H9 (cell line): ENCODE measurements at regions not wholly inside any gene's neighbourhood (a gene's known extent, or its start where the extent isn't known, plus 50 kb on each side); places are given as distances from the start of the nearest gene placed in this dataset.

ENCODE experiments used
- DNase-seq: peaks from one replicate; pipeline ENCODE4 v3.0.0-alpha.2; 2017
- H2AFZ ChIP-seq: one replicate; pipeline ENCODE4 v1.6.1; 2013; ENCODE audit warnings: mild to moderate bottlenecking, low read length, control low read depth, moderate library complexity
- H2AK5ac ChIP-seq: 2 replicates; pipeline ENCODE4 v1.6.1; 2013; ENCODE audit warnings: low read length, control low read depth, mixed read lengths; ENCODE audit not compliant: insufficient read length
- H2BK120ac ChIP-seq: one replicate; pipeline ENCODE4 v1.6.1; 2013; ENCODE audit warnings: low read depth, mild to moderate bottlenecking, low read length, control low read depth, inconsistent platforms; ENCODE audit not compliant: poor library complexity, severe bottlenecking
- H2BK12ac ChIP-seq: 2 replicates; pipeline ENCODE4 v1.6.1; 2013; ENCODE audit warnings: low read length, control low read depth, mixed read lengths, low read depth; ENCODE audit not compliant: insufficient read length
- H2BK15ac ChIP-seq: 2 replicates; pipeline ENCODE4 v1.6.1; 2013; ENCODE audit warnings: low read depth, low read length, control low read depth
- H2BK20ac ChIP-seq: one replicate; pipeline ENCODE4 v1.6.1; 2013; ENCODE audit warnings: low read depth, mild to moderate bottlenecking, low read length, control low read depth, inconsistent platforms; ENCODE audit not compliant: poor library complexity, severe bottlenecking
- H2BK5ac ChIP-seq: 2 replicates; pipeline ENCODE4 v1.6.1; 2013; ENCODE audit warnings: low read length, control low read depth, mixed read lengths; ENCODE audit not compliant: insufficient read length
- H3K14ac ChIP-seq: 2 replicates; pipeline ENCODE4 v1.6.1; 2013; ENCODE audit warnings: low read length, control low read depth; ENCODE audit not compliant: insufficient read depth
- H3K18ac ChIP-seq: 2 replicates; pipeline ENCODE4 v1.6.1; 2013; ENCODE audit warnings: low read depth, mild to moderate bottlenecking, mixed read lengths, low read length, control low read depth; ENCODE audit not compliant: insufficient read length
- H3K23ac ChIP-seq: 2 replicates; pipeline ENCODE4 v1.6.1; 2013; ENCODE audit warnings: low read length, control low read depth, mixed read lengths, low read depth; ENCODE audit not compliant: insufficient read length
- H3K23me2 ChIP-seq: 2 replicates; pipeline ENCODE4 v1.6.1; 2013; ENCODE audit warnings: low read depth, mild to moderate bottlenecking, mixed read lengths, low read length, control low read depth; ENCODE audit not compliant: insufficient read length, poor library complexity, severe bottlenecking
- H3K27ac ChIP-seq: 2 replicates; pipeline ENCODE4 v1.5.1; 2013; ENCODE audit warnings: low read length, control low read depth, mixed read lengths, low read depth; ENCODE audit not compliant: insufficient read length
- H3K27me3 ChIP-seq: 2 replicates; pipeline ENCODE4 v1.6.1; 2013; ENCODE audit warnings: low read length, control low read depth, inconsistent platforms; ENCODE audit not compliant: insufficient read depth
- H3K4ac ChIP-seq: 2 replicates; pipeline ENCODE4 v1.6.1; 2013; ENCODE audit warnings: low read depth, mild to moderate bottlenecking, control low read depth, inconsistent platforms, low read length, moderate library complexity
- H3K4me1 ChIP-seq: 2 replicates; pipeline ENCODE4 v1.6.1; 2013; ENCODE audit warnings: low read length, control low read depth, inconsistent platforms; ENCODE audit not compliant: insufficient read depth
- H3K4me2 ChIP-seq: 2 replicates; pipeline ENCODE4 v1.6.1; 2013; ENCODE audit warnings: low read length, control low read depth, mixed read lengths; ENCODE audit not compliant: insufficient read length, insufficient read depth
- H3K56ac ChIP-seq: 2 replicates; pipeline ENCODE4 v1.6.1; 2013; ENCODE audit warnings: low read depth, mild to moderate bottlenecking, mixed read lengths, low read length, control low read depth; ENCODE audit not compliant: insufficient read length
- H3K79me1 ChIP-seq: 2 replicates; pipeline ENCODE4 v1.6.1; 2013; ENCODE audit warnings: low read depth, mild to moderate bottlenecking, moderate library complexity, low read length, control low read depth, inconsistent platforms; ENCODE audit not compliant: insufficient read depth, poor library complexity, severe bottlenecking
- H3K79me2 ChIP-seq: 2 replicates; pipeline ENCODE4 v1.6.1; 2013; ENCODE audit warnings: low read length, control low read depth, inconsistent platforms; ENCODE audit not compliant: insufficient read depth
- H3K9ac ChIP-seq: 2 replicates; pipeline ENCODE4 v1.6.1; 2013; ENCODE audit warnings: low read length, control low read depth, mixed read lengths; ENCODE audit not compliant: insufficient read length; ENCODE audit errors: extremely low read depth
- H3K9me3 ChIP-seq: one replicate; pipeline ENCODE4 v1.6.1; 2013; ENCODE audit warnings: low read depth, low read length, inconsistent platforms; ENCODE audit not compliant: control insufficient read depth
- H3T11ph ChIP-seq: one replicate; pipeline ENCODE4 v1.6.1; 2013; ENCODE audit warnings: mild to moderate bottlenecking, low read length, control low read depth, inconsistent platforms
- H4K20me1 ChIP-seq: one replicate; pipeline ENCODE4 v1.6.1; 2013; ENCODE audit not compliant: control insufficient read depth, insufficient read length, insufficient read depth
- H4K5ac ChIP-seq: 2 replicates; pipeline ENCODE4 v1.6.1; 2013; ENCODE audit warnings: low read depth, mild to moderate bottlenecking, mixed read lengths, low read length, control low read depth; ENCODE audit not compliant: insufficient read length
- H4K8ac ChIP-seq: replicated peaks from 2 replicates; pipeline ENCODE4 v1.6.1; 2013; ENCODE audit warnings: low read length, control low read depth, mixed read lengths, low read depth; ENCODE audit not compliant: insufficient read length
- H4K91ac ChIP-seq: 2 replicates; pipeline ENCODE4 v1.6.1; 2013; ENCODE audit warnings: low read depth, mild to moderate bottlenecking, moderate library complexity, mixed read lengths, low read length, control low read depth; ENCODE audit not compliant: insufficient read length
- H3K27ac Mint-ChIP-seq, 3 experiments: 2 replicates in 2 of 3; 3 replicates in 1 of 3; pipeline ENCODE4 v1.8.0; 2020 to 2021; ENCODE audit warnings: mixed read lengths in 3 of 3, mild to moderate bottlenecking in 1 of 3, moderate library complexity in 1 of 3
- H3K27me3 Mint-ChIP-seq: 2 replicates; pipeline ENCODE4 v1.8.0; 2021; ENCODE audit warnings: low read depth, mild to moderate bottlenecking, moderate library complexity, mixed read lengths
- H3K36me3 Mint-ChIP-seq, 3 experiments: 2 replicates in 2 of 3; 3 replicates in 1 of 3; pipeline ENCODE4 v1.8.0; 2020 to 2021; ENCODE audit warnings: low read depth in 3 of 3, mixed read lengths in 3 of 3; ENCODE audit not compliant: insufficient read depth in 1 of 3
- H3K4me1 Mint-ChIP-seq, 2 experiments: 2 replicates each; pipeline ENCODE4 v1.8.0; 2020; ENCODE audit warnings: mixed read lengths in 2 of 2
- H3K4me3 Mint-ChIP-seq, 2 experiments: 2 replicates in 1 of 2; 3 replicates in 1 of 2; pipeline ENCODE4 v1.8.0; 2020 to 2021; ENCODE audit warnings: mild to moderate bottlenecking in 2 of 2, mixed read lengths in 2 of 2, moderate library complexity in 1 of 2
- H3K9me3 Mint-ChIP-seq, 2 experiments: 2 replicates in 1 of 2; 3 replicates in 1 of 2; pipeline ENCODE4 v1.8.0; 2020; ENCODE audit warnings: mild to moderate bottlenecking in 2 of 2, mixed read lengths in 2 of 2, moderate library complexity in 1 of 2
- CTCF ChIP-seq: fragments of 200-600 bp; sonication (generic); conservative IDR thresholded peaks from 3 replicates; pipeline ENCODE4 v1.8.0; 2021; ENCODE audit warnings: antibody characterized with exemption, mild to moderate bottlenecking
- WGBS: extraction: QIAGEN DNeasy Blood & Tissue Kit; methylation state at CpG from one replicate; pipeline ENCODE4 v1.1.7; 2013; ENCODE audit warnings: missing lambda C conversion rate, low lambda C conversion rate, mixed read lengths; ENCODE audit not compliant: insufficient read length; ENCODE audit errors: extremely low coverage; 5-methylcytosine and 5-hydroxymethylcytosine counted together

GRCh38 chr20:6959900-6960312 is 192.4 kb downstream of the BMP2 start:
- Histone ChIP-seq H2BK20ac (no peak overlapping the region), H2BK12ac (no peak overlapping the region), H3K56ac (no peak overlapping the region), H3K4me1 (no peaks in the 10 kb centered on the region), H3K27me3 (no peaks in the 10 kb centered on the region), H2AFZ (no peak overlapping the region), H3K9ac (no peak overlapping the region), H3K79me1 (no peaks in the 10 kb centered on the region), H2BK120ac (no peak overlapping the region), H2BK5ac (no peak overlapping the region), H4K5ac (no peak overlapping the region), H4K20me1 (no peaks in the 10 kb centered on the region), H4K91ac (no peak overlapping the region), H3K23ac (no peak overlapping the region), H3K23me2 (no peaks in the 10 kb centered on the region), H2AK5ac (no peak overlapping the region), H3K4ac (no peak overlapping the region), H3T11ph (no peak overlapping the region), H3K18ac (no peak overlapping the region), H4K8ac (no peak overlapping the region), H2BK15ac (no peak overlapping the region), H3K27ac (no peak overlapping the region), H3K79me2 (no peaks in the 10 kb centered on the region), H3K14ac (no peak overlapping the region), H3K4me2 (no peak overlapping the region), H3K9me3 (no peaks in the 10 kb centered on the region)
- DNase-seq, result no peak
- TF ChIP-seq CTCF, result no peak
- no CpG with 5 or more reads among the region's 3 CpGs for WGBS
- no peaks in the 10 kb centered on the region for H3K27me3 Mint-ChIP-seq
- H3K36me3 Mint-ChIP-seq, result peaks cover 0 to 4% (median 2%) of the 10 kb centered on the region in 3 experiments; a peak in 5 of 7 replicates
- H3K9me3 Mint-ChIP-seq, result peaks cover 2 to 3% of the 10 kb centered on the region in 2 experiments; a peak in 2 of 5 replicates
- H3K27ac Mint-ChIP-seq, result no peak overlapping the region
- H3K4me3 Mint-ChIP-seq, result no peak overlapping the region
- H3K4me1 Mint-ChIP-seq, result no peaks in the 10 kb centered on the region
